ENCODE measurements at regions not wholly inside any gene's neighbourhood (a gene's known extent, or its start where the extent isn't known, plus 50 kb on each side); places are given as distances from the start of the nearest gene placed in this dataset.

- no peak for TF ChIP-seq CTCF (IDR thresholded peaks at IDR 0.05)
- TF ChIP-seq POLR2A (IDR thresholded peaks at IDR 0.05), result no peak
Measured at GRCh38 chr1:178021950-178022349, 52.1 kb upstream of the SEC16B start.
